NCI-H748 treated with DMSO at 0.1 percent for 48 hours (cell line): ENCODE measurements at regions not wholly inside any gene's neighbourhood (a gene's known extent, or its start where the extent isn't known, plus 50 kb on each side); places are given as distances from the start of the nearest gene placed in this dataset.

Experiments
- DNase-seq: peaks from one replicate; lab custom pipeline; 2025; lab: John Stamatoyannopoulos, UW

GRCh38 chr1:219669556-219669955 is 56.7 kb upstream of the ZC3H11B start:
- DNase-seq: no peak

DNA sequence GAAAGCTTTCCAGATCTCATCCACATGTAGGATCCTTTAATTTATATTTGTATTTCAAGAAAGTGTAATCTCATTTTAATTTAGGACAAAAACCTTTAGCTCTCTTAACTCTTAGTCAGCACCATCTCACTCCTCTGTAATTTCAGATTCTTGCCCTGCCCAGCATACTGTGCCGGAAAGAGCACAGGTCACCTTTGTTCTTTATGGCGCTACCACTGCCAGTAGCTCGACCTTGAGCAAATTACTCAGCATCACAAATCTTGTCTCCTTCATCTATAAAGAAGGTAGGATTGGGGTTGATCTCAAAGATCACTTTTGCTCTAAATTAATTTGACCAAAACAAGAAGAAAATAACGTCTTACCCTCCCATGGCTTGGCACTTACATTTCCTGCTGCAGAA is 56.1 kb upstream of the ZC3H11B start:
- DNase-seq: no peak

DNA sequence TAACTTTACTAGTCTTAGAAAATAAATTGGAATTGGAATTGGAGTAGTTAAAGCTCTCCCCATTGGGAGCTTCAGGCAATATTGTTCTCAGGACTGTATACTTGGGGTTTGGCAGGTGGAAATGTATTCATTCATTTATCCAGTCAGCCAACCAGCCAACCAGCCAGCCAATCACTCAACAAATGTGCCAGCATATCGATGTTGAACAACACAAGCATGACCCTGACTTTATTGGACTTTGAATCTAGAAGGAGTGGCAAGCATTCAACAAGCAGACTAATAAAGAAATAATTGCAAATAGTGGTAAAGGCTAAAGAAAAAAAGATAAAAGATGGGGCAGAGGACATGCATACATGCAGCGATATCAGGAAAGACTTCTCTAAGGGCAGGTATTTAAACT is 55.5 kb upstream of the ZC3H11B start:
- DNase-seq: no peak

- no peak for DNase-seq
Observed at GRCh38 chr1:219666242-219666641, 53.3 kb upstream of the ZC3H11B start.

DNA sequence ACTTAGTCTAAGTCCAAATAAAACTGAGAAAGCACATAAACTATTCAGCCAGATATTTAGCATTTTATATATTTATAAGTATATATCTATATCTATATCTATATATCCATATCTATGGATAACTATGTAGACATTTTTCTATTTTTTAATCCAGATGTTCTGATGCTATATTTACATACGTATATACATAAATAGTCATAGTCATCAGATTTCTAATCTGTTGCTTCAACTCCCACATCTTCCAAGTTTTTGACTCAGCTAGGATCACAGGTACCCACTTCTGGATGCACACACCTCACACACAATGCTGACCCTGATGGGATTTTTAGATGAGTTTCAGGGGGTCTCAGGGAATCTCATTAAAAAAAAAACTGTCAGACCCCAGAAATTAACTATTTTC is 52.2 kb upstream of the ZC3H11B start:
- DNase-seq: no peak

DNA sequence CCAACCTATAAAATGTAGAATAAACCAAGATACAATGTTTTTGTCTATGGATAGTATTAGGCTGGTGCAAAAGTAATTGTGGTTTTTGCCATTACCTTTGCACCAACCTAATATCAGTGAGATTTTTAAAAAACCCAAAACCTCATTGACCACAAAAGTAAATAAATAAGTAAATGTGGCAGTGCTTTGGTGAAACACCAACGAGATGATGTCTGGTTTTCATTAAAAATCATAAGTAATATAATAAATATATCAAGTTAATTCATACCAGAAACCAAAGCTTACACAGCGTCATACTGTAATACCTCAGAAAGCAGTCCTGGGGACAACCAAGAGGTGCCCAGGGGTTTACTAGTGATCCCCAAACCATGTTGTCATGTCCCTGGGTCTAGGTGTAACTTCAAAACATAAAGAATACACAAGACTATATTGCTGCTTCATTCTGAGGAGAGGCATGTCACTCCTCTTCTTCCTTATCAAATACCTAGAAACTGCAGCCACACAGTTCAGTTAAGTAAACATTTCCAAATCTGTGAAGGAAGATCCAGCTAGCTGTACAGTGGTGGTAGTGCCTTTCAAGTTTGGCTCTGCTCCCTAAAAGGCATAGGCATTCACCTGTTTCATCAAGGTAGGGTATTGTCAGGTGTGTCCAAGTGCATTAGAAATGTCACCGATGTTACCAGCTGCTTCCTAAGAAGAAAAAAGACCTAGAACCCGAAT is 51.6 kb upstream of the ZC3H11B start:
- DNase-seq: no peak
